ENCODE measurements at regions not wholly inside any gene's neighbourhood (a gene's known extent, or its start where the extent isn't known, plus 50 kb on each side); places are given as distances from the start of the nearest gene placed in this dataset.

- TF ChIP-seq POLR2AphosphoS5 (IDR thresholded peaks at IDR 0.05; ENCODE audit: low read depth, low read length) (no peak), POLR2A (IDR thresholded peaks at IDR 0.05; ENCODE audit: low read depth, low read length) (no peak), PAX5 (IDR thresholded peaks at IDR 0.05; ENCODE audit: insufficient read depth, low read length, severe bottlenecking) (no peak)
These were observed 89.1 kb upstream of the HS3ST3A1 start for GRCh38 chr17:13690806-13691205.
